IPS DF 6.9 (cell line): ENCODE measurements at regions not wholly inside any gene's neighbourhood (a gene's known extent, or its start where the extent isn't known, plus 50 kb on each side); places are given as distances from the start of the nearest gene placed in this dataset.

Experiments
- DNase-seq: peaks from one replicate; pipeline ENCODE4 v3.0.0-alpha.2; 2013; ENCODE audit warnings: low read depth, low spot score
- H3K27ac ChIP-seq: one replicate; pipeline ENCODE4 v1.5.1; 2013; ENCODE audit warnings: low read length, control low read depth
- H3K27me3 ChIP-seq: 2 replicates; pipeline ENCODE4 v1.6.1; 2013; ENCODE audit warnings: mild to moderate bottlenecking, low read length; ENCODE audit not compliant: control insufficient read depth, insufficient read depth
- H3K36me3 ChIP-seq: 2 replicates; pipeline ENCODE4 v1.6.1; 2013; ENCODE audit warnings: low read length; ENCODE audit not compliant: control insufficient read depth, insufficient read depth
- H3K4me1 ChIP-seq: 2 replicates; pipeline ENCODE4 v1.6.1; 2013; ENCODE audit warnings: low read length; ENCODE audit not compliant: control insufficient read depth, insufficient read depth
- H3K4me3 ChIP-seq: 2 replicates; pipeline ENCODE4 v1.5.1; 2013; ENCODE audit warnings: mild to moderate bottlenecking, low read length
- H3K9me3 ChIP-seq: 2 replicates; pipeline ENCODE4 v1.6.1; 2013; ENCODE audit warnings: low read length, inconsistent platforms; ENCODE audit not compliant: control insufficient read depth, insufficient read depth
- WGBS: extraction: QIAGEN DNeasy Blood & Tissue Kit; methylation state at CpG from one replicate; pipeline ENCODE4 v1.1.7; 2013; ENCODE audit warnings: mixed read lengths, missing lambda C conversion rate; ENCODE audit not compliant: insufficient read length, insufficient coverage; 5-methylcytosine and 5-hydroxymethylcytosine counted together

DNA sequence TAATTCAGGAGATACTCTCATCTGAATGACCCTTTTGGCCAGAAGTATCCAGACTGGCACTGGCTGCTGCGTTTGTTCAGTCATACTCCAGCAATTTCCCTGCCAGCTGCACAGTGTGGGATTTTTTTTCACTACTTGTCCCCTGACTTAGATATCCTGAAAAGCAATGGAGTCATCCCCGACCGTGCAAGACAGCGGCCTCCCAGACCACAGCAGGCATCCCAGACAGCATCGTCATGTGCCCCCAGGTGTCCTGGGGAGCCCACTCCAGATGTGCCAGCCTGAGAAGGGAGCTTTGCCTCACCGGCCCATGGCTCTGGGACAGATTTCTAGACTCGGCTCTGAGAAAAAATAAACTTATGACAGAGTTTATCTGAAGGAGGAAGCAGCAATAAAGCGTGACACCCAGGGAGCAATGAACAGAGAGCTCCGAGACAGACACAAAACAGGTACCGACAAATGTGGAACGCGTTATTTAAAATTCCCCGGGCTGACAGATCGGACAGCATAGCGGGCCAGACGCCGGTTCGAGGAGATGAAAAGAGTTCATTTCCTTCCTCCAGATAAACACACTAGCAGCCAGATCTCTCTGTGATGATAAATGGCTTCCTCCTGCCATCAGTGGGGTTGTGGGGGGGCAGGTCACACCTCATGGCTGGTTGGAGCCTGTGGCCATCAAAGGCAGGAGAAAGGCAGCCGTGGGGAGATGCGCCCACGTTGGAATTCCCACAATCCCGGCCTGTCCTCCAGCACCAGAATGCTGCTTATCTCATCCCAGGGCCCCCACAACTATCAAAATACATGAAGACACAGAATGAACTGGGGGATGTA lies 106.4 kb upstream of the FGF3 start:
- Histone ChIP-seq H3K4me1 (no peaks in the 10 kb centered on the region), H3K4me3 (no peak overlapping the region), H3K9me3 (no peaks in the 10 kb centered on the region), H3K27me3 (no peaks in the 10 kb centered on the region), H3K27ac (no peak overlapping the region), H3K36me3 (no peaks in the 10 kb centered on the region)
- DNase-seq: no peak
- no CpG with 5 or more reads among the region's 22 CpGs for WGBS

DNA sequence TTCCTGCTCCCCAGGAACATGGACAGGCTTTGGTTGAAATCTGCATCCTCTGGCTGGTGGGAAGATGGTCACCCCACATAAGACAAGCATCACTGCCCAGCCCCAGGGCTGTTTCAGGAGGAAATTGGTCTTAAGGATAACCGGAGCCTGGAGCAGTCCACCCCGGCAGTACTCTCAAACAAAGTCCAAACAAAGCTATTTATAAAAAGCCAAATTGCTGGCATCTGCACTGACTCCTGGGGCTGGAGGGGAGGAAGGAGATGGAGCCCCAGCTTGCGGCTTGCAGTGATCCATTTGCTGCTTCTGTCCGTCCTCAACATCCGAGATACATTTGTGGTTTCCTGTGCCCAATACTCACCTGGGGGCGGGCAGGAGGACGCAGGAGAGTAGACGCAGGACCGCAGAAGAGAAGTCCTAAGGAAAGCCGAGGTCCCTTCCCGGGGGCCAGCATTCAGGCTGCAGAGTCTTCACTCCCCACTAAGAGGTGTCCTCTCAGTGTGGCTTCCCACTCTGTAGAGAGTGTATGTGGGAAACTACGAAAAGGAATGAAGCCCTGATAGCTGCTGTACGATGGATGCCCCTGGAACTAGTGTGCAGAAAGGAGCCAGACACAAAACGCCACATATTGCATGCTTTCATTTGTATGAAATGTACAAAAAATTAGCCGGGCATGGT lies 107.3 kb upstream of the FGF3 start:
- Histone ChIP-seq H3K4me3 (no peak overlapping the region), H3K36me3 (no peaks in the 10 kb centered on the region), H3K27ac (no peak overlapping the region), H3K4me1 (no peaks in the 10 kb centered on the region), H3K9me3 (no peaks in the 10 kb centered on the region), H3K27me3 (no peaks in the 10 kb centered on the region)
- no peak for DNase-seq
- whole genome bisulfite sequencing: no CpG with 5 or more reads among the region's 15 CpGs

GRCh38 chr11:69928121-69928520 lies 108.9 kb upstream of the FGF3 start:
- no peak for DNase-seq
- Histone ChIP-seq H3K36me3 (no peaks in the 10 kb centered on the region), H3K9me3 (no peaks in the 10 kb centered on the region), H3K4me3 (no peak overlapping the region), H3K27ac (no peak overlapping the region), H3K27me3 (no peaks in the 10 kb centered on the region), H3K4me1 (peaks cover 4% of the 10 kb centered on the region)
- no CpG with 5 or more reads among the region's 9 CpGs for WGBS

- no peaks in the 10 kb centered on the region for H3K36me3 ChIP-seq
- H3K4me1 ChIP-seq: peaks cover 4% of the 10 kb centered on the region
- no peaks in the 10 kb centered on the region for H3K27me3 ChIP-seq
- H3K27ac ChIP-seq: no peak overlapping the region
- no CpG with 5 or more reads among the region's 3 CpGs for WGBS
- no peak overlapping the region for H3K4me3 ChIP-seq
- no peak for DNase-seq
- no peaks in the 10 kb centered on the region for H3K9me3 ChIP-seq
These were observed 109.8 kb upstream of the FGF3 start for GRCh38 chr11:69928975-69929374.

- WGBS: no CpG with 5 or more reads among the region's 20 CpGs
- no peak overlapping the region for H3K27ac ChIP-seq
- no peak for DNase-seq
- H3K27me3 ChIP-seq: no peaks in the 10 kb centered on the region
- H3K36me3 ChIP-seq: no peaks in the 10 kb centered on the region
- no peak overlapping the region for H3K4me3 ChIP-seq
- H3K9me3 ChIP-seq: no peaks in the 10 kb centered on the region
- peaks cover 4% of the 10 kb centered on the region for H3K4me1 ChIP-seq
These were observed 111.2 kb upstream of the FGF3 start for GRCh38 chr11:69930081-69931059.

GRCh38 chr11:69931060-69931910 lies 112.1 kb upstream of the FGF3 start:
- H3K4me3 ChIP-seq: no peak overlapping the region
- H3K4me1 ChIP-seq: peaks cover 4% of the 10 kb centered on the region
- H3K36me3 ChIP-seq: no peaks in the 10 kb centered on the region
- H3K27ac ChIP-seq: no peak overlapping the region
- H3K9me3 ChIP-seq: no peaks in the 10 kb centered on the region
- H3K27me3 ChIP-seq: no peaks in the 10 kb centered on the region
- no peak for DNase-seq
- WGBS: no CpG with 5 or more reads among the region's 10 CpGs

DNA sequence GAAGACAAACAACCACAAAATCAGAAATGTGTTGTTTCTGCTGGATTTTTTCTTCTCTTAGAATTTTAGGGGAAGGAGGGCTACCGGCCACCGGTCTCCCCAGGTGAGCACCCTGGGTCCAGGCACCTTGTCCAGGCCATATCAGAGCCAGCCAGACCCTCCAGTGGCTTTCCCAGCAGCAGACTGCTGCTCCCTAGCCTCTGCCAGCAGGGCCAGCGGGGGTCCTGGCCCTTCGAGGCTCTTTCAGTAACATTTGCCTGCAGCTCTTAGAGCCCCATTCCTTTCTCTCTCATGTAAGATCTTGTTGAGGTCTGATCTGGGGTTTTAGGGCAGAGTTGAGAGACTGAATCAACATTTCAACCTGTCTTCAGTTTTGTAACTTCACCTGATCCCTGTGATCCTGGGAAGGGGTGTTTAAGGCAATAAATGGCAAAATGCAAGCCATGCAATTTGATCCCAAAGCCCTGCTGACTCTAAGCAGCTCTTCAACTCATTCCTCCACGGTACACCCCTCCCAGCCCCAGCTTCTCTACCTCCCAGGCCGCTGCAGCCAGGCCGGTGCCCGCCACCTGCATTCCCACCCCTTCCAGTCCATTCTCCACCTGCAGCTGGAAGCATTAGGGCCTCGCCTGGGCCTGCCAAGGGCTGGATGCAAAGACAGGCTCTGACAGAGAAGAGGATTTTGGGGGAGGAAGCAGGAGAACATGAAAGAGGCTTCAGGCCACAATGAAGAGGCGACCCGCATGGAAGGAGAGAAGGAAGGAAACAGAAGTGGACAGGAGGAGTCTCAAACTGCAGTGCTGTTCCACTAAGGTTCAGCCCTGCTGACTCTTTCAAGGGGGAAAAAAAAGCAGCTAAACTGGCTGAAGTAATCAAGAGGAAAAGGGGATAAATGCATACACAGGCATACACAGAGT lies 113.0 kb upstream of the FGF3 start:
- Histone ChIP-seq H3K4me3 (no peak overlapping the region), H3K9me3 (no peaks in the 10 kb centered on the region), H3K27ac (no peak overlapping the region), H3K27me3 (no peaks in the 10 kb centered on the region), H3K4me1 (peaks cover 4% of the 10 kb centered on the region), H3K36me3 (no peaks in the 10 kb centered on the region)
- DNase-seq: no peak
- no CpG with 5 or more reads among the region's 11 CpGs for WGBS

DNA sequence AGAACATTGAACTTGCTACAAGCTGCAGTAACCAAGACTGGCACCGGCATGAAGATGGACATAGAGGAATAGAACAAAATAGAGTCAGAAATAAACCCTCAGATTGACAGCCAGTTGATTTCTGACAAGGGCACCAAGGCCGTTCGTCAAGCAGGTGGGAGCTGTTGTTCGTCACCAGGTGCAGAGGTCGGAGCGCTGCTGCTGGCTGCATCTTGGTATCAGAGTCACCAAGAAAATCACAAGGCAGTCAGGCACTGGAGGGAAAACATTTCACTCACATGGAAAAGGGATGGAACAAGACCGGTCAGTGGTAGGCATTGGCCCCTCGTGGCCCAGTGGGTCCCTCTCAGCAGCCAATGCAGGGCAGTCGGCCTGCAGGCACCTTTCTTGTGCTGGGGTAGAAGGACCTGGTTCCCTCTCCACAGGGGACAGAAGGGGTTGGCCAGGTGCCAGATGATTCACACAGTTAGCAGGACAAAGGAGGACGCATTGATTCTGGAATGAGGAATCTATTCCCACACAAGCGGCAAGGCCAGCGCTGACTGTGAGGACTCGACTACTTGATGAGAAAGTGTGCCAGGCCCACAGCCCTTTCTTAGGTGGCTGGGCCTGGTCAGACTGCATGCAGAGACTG lies 115.8 kb upstream of the FGF3 start:
- H3K27me3 ChIP-seq: no peaks in the 10 kb centered on the region
- no peaks in the 10 kb centered on the region for H3K36me3 ChIP-seq
- no peaks in the 10 kb centered on the region for H3K9me3 ChIP-seq
- WGBS: no CpG with 5 or more reads among the region's 13 CpGs
- H3K4me3 ChIP-seq: no peak overlapping the region
- H3K4me1 ChIP-seq: peaks cover 4% of the 10 kb centered on the region
- DNase-seq: no peak
- no peak overlapping the region for H3K27ac ChIP-seq

GRCh38 chr11:69935941-69936505 lies 116.8 kb upstream of the FGF3 start:
- H3K27me3 ChIP-seq: no peaks in the 10 kb centered on the region
- H3K4me3 ChIP-seq: no peak overlapping the region
- DNase-seq: no peak
- peaks cover 4% of the 10 kb centered on the region for H3K4me1 ChIP-seq
- H3K9me3 ChIP-seq: no peaks in the 10 kb centered on the region
- no peaks in the 10 kb centered on the region for H3K36me3 ChIP-seq
- no peak overlapping the region for H3K27ac ChIP-seq
